ENCODE measurements at regions not wholly inside any gene's neighbourhood (a gene's known extent, or its start where the extent isn't known, plus 50 kb on each side); places are given as distances from the start of the nearest gene placed in this dataset.
"Not testable (repeated sequence)": the region's sequence is repeated elsewhere in the genome, so short reads cannot be mapped to it uniquely, and the experiment has no call there.

DNA sequence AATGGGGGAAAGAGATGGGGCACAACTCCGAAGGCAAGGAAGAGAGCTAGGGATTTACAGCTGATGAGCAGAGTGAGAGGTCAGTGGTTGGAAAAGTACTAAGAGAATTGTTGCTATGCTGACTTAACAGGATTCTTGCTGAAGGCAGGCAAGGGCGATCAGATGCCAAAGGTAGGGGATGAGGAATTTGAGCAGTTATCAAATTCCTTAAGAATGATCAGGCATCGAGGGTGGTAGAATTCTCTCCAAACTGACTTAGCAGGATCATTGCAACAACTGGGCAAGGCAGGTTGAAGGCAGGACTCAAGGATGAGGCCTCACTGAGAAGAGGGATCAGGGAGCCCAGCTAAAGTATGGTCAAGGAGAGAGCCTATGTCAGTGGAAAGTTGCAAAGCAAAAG, 171.0 kb downstream of the HSD17B3 start:
- DNase-seq, result no peak

GRCh38 chr9:96129747-96130146, 172.2 kb downstream of the HSD17B3 start:
- DNase-seq, result no peak

- no peak for DNase-seq
These were observed 173.1 kb downstream of the HSD17B3 start for GRCh38 chr9:96128880-96129279.

DNA sequence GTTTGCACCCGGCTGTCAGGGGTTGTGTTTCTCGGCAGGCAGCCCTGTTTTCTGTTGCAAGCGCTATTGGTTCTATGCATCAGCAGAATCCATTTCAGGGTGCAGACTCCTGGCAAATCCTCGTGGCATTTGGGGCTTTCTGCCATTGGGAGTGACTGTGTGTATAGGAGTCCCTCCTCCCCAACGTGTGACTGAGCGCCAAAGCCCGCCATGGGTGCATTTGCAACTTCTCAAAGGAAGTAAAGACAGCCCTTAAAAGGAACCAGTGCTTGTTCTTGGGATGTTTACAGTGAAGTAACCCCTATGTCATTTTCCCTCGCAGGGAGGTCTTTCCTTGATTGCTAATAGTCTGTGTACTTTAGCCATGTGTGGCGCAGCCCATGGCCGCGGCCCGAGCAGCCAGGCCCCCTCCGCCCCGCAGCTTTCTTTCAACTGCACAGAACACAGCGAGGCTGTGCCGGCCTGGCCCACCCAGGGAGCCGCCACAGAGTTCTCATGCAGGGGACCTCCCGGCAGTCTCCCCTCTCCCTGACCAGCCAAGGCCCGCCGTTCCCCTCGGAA, 175.6 kb downstream of the HSD17B3 start:
- DNase-seq, result no peak

GRCh38 chr9:96125624-96126023, 176.4 kb downstream of the HSD17B3 start:
- no peak for DNase-seq

- DNase-seq, result no peak
These were observed 179.2 kb downstream of the HSD17B3 start for GRCh38 chr9:96122751-96123150.

DNA sequence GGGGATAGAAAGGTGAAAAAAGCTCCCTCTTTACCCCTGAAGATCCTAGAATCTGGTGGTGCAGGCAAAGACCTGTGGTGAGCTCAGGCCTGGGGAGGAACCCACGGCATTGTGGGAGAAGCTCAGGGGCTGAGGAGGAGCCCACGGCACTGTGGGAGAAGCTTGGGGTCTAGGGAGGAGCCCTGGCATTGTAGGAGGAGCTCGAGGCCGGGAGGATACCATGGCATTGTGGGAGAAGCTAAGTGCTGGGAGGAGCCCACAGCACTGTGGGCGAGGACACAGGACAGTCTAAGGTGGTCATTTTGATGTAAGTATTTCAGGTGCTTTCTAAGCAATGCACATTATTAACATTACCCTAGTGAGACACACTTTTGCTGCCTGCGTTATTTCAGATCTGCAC, 179.7 kb downstream of the HSD17B3 start:
- no peak for DNase-seq

DNA sequence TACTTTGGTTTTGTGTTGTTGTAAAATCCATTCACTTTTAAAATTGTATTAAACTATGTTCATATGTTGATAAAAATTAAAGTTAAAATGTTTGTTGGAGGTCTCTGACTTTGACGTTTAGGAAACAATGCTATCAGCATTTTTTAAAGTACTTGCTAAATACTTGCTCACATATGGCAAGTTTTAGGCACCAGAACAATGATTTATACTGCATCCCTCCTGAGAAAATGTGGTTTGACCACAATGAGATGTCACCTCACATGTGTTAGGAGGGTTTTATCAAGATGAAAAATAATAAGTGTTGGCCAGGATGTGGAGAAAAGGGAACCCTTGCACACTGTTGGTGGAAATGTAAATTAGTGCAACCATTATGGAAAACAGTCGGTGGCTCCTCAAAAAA, 180.8 kb downstream of the HSD17B3 start:
- no peak for DNase-seq

DNA sequence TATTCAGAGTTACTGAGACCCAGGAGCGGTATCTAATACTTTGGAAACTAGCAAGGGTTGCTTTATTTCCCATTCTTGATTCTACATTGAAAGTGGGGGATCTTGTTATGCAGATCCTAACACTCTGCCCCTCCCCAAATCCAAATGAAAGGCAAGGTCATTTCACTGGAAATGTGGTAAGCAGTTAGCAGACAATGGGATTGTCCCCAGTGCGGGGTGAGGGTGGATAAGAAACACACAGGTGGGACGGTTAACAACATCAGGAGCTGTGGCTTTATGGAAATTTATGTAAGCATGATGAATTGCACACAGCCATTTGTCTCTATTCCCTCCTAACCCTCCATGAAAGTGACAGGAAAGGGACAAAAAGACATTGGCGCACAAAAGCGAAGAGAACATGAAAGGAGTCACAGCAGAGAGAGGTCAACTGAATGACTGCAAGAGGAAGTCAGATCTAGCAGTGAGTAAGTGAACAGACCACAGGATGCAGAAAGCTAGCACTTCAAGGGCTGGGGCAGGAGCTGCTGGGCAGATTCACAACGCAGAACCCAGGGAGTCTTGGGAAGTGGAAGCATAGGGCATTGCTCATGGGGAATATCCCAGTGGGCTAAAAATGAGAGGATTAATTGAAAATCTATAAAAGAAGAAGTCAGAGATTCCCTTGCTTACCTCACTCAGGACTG, 184.4 kb downstream of the HSD17B3 start:
- DNase-seq, result no peak

GRCh38 chr9:96116275-96117064, 185.5 kb downstream of the HSD17B3 start:
- DNase-seq, result no peak

DNA sequence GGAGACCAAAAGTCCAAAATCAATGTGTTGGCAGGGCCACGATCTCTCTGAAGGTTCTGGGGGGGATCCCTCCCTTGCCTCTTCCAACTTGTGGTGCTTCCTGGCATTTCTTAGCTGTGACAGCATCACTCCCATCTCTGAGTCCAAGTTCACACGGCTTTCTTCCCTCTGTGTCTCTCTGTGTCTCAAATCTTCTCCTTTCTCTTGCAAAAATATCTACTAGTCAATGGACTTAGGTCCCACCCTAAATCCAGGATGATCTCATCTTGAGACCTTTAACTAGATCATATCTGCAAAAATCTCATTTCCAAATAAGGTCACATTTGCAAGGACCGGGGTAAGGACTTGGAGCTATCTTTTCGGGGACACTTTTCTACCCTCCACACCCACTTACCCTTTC, 186.1 kb downstream of the HSD17B3 start:
- DNase-seq, result no peak

GRCh38 chr9:96113032-96113431, 188.9 kb downstream of the HSD17B3 start:
- DNase-seq, result no peak

DNA sequence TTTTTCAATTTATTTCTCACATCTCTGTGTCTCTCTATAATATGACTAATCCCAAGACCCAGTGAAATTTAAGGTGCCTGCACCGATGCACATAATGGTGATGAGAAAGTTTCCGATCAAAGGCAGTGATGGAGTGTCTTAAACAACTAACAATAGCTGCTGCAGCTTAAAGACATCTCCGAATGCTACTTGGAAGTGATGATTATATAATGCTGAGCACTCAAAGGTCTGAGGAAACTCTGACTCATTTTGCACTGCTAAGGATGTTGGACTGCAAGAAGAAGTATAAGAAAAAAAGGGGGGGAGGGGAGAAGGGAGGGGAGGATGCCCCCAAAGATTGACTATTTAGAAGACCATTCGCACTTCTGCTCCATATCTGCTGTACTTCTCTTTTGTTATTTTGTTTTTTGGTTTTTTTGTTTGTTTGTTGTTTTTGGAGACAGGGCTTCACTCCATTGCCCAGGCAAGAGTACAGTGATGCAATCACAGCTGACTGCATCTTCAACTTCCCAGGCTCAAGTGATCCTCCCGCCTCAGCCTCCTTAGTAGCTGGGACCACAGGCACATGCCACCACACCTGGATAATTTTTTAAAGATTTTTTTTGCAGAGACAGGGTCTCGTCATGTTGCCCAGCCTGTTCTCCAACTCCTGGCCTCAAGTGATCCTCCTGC, 192.2 kb downstream of the HSD17B3 start:
- no peak for DNase-seq

- DNase-seq, result no peak
These were observed 193.1 kb downstream of the HSD17B3 start for GRCh38 chr9:96108691-96109380.

DNA sequence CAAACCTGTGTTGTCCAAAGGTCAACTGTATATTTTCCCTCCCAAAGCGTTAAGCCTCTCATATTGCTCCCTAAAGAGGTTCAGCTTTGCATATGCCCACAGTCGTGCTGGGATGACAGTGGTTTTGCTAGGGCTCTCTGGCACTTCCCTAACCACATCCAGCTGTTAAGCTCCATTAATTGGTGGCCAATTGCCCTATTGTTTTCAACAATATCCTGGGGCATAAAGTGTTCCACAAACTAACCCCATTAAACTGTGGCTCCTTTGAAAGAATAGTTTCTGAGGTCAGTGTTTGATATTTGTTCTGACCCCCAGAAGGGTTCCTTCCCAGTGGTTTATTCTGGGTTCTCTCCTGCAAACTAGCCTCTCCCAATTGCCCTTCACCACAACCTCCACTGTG, 194.5 kb downstream of the HSD17B3 start:
- DNase-seq, result no peak

DNA sequence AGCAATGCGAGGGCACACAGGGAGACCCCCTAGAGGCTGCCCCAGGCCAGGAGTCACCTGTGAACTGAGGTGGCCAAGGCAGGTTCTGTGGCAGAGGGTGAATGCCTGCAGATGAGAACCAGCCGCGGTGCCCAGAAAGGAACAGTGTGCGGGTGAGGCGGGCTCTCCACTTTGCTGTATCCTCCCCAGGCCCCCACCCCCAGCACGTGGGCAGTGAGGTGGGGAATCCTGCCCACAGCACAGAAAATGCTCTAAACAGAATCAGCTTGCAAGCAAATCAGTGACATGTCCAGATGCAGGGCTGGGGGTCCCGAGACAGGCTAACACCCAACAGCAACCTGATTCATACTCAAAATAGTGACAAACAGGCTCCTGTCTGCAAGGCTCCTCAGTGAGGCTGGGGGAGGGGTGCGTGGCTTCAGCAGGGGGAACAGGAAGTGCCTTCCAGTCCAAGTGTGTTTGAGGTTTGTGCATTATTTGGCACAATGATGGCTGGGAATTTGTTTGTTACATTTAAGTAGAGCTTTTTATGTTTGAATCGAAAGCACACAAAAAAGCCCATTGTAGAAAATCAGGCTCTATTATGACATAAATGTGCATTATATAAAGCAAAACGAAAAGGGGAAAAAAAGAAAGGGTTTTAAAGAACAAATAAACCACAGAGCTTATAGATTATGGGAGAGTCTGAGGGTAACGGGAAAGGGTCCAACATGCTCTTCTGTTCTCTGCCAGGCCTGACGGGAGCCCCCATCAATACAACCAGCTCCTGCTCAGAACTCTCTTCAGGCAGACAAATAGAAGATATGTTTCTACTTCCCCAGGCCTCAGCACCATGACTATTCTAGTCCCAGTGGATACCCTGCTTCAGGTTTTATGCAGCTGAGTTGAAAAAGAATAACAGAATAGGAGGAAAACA, 201.3 kb downstream of the HSD17B3 start:
- no peak for DNase-seq

GRCh38 chr9:96090630-96091029, 211.3 kb downstream of the HSD17B3 start:
- DNase-seq, result not testable (repeated sequence)

DNA sequence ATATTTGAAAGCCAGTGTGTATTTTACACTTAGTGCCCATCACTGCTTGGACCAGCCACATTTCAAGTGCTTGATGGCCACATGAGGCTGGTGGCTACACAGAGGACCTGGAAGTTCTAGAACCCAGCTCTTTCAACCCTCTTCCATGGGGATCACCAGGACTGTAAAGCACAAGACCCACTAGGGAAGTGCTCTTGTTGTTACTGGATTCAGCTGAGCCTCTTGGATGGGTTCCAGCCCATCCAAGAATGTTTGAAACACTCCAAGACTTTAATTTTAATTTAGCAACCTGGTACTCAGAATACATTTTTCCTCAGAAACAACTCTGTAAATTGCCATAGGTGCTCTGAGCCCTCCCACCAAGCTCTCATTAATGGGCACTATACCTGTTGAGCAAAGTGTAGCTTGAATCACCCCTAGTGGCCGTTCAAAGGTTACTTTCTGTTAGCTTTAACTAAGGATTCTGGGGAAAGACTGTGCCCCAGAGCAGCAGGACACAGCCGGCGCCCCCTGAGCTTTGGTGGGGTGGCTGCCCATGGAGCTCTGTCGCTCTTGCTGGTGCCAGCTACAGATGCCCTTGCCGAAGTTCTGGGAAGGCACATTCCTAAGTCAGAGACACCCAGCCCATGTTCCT, 212.4 kb downstream of the HSD17B3 start:
- DNase-seq, result no peak

- DNase-seq, result no peak
These were observed 213.0 kb downstream of the ERCC6L2 start for GRCh38 chr9:96088510-96088909.

DNA sequence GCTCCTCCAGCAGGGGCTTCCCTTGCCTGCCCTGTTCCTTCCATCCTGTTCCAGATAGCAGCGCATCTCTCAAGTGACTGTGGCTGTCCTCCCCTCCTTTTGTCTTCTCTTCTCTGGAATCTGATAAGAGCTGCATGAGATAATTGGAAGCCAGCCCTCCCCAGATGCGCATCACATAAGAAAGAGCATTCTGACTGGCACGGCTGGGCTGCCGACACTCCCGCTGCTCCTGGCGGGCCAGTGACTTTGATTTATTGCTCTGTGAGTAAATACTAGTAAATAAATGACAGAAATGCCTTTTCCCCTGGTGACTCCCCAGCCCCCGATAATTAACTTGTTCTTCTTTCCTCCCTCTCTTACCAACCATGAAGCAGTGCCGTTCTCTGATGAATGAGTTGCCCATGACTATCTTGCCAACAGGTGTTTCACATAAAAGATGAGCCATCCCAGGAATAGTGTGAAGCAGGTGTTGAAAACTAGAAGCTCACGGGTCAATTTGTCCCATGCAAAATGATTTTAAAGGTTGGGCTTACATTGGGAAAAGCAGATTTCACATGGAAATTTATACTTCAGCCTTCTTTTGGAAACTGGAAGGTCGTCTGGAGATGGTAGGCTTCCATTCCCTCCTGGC, 212.3 kb downstream of the ERCC6L2 start:
- no peak for DNase-seq

Data from activated CD4-positive, CD25-positive, alpha-beta regulatory T cell treated with anti-CD3 and anti-CD28 coated beads, Interleukin-2, amount 50 U/mL, for 72 hours (primary cell).